ENCODE measurements at regions not wholly inside any gene's neighbourhood (a gene's known extent, or its start where the extent isn't known, plus 50 kb on each side); places are given as distances from the start of the nearest gene placed in this dataset.

DNA sequence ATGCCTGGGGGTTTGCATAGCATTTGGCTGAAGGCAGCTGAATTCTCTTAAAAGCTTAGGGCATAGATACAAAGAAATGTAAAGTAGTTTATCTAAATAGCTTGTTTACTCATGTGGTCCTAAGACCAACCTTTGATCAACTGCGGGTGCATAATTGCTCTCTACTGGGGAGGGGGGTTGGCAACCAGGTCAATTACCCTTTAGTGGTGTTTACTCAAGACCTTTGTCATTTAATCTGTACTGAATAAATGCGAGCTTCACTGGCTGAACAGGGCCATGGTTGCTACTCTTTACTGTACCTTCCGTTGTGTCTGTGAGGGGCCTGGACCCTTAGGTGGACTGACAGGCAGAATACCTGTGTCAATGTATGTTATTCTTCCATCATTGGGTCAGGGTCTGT is 102.7 kb upstream of the FAM9C start:
- ChIA-PET CTCF (interaction anchor here (1.5 kb wide), 1 partner anchor 177 kb away, joined by 3 read pairs; no protein-coding TSS in a partner anchor), POLR2A (no interaction called here)
- Histone ChIP-seq H3K4me1 (ENCODE audit: control insufficient read depth, insufficient read depth, low read length) (no peaks in the 10 kb centered on the region), H3K4me3 (ENCODE audit: low read depth, low read length) (no peak overlapping the region), H3K36me3 (ENCODE audit: control insufficient read depth in 2 of 2, insufficient read depth in 1 of 2, low read length in 2 of 2) (no peaks in the 10 kb centered on the region), H3K27ac (ENCODE audit: extremely low read depth, low read depth, low read length) (no peak overlapping the region), H3K9me3 (ENCODE audit: control insufficient read depth, insufficient read depth, low read depth, low read length) (peaks cover 2% of the 10 kb centered on the region)
- TF ChIP-seq, protein P1, sequence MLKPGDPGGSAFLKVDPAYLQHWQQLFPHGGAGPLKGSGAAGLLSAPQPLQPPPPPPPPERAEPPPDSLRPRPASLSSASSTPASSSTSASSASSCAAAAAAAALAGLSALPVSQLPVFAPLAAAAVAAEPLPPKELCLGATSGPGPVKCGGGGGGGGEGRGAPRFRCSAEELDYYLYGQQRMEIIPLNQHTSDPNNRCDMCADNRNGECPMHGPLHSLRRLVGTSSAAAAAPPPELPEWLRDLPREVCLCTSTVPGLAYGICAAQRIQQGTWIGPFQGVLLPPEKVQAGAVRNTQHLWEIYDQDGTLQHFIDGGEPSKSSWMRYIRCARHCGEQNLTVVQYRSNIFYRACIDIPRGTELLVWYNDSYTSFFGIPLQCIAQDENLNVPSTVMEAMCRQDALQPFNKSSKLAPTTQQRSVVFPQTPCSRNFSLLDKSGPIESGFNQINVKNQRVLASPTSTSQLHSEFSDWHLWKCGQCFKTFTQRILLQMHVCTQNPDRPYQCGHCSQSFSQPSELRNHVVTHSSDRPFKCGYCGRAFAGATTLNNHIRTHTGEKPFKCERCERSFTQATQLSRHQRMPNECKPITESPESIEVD (tag by site-specific recombination; IDR thresholded peaks at IDR 0.05) = no peak
- TF ChIP-seq, protein P2, sequence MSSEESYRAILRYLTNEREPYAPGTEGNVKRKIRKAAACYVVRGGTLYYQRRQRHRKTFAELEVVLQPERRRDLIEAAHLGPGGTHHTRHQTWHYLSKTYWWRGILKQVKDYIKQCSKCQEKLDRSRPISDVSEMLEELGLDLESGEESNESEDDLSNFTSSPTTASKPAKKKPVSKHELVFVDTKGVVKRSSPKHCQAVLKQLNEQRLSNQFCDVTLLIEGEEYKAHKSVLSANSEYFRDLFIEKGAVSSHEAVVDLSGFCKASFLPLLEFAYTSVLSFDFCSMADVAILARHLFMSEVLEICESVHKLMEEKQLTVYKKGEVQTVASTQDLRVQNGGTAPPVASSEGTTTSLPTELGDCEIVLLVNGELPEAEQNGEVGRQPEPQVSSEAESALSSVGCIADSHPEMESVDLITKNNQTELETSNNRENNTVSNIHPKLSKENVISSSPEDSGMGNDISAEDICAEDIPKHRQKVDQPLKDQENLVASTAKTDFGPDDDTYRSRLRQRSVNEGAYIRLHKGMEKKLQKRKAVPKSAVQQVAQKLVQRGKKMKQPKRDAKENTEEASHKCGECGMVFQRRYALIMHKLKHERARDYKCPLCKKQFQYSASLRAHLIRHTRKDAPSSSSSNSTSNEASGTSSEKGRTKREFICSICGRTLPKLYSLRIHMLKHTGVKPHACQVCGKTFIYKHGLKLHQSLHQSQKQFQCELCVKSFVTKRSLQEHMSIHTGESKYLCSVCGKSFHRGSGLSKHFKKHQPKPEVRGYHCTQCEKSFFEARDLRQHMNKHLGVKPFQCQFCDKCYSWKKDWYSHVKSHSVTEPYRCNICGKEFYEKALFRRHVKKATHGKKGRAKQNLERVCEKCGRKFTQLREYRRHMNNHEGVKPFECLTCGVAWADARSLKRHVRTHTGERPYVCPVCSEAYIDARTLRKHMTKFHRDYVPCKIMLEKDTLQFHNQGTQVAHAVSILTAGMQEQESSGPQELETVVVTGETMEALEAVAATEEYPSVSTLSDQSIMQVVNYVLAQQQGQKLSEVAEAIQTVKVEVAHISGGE (tag by site-specific recombination; conservative IDR thresholded peaks at IDR 0.05; ENCODE audit: low read depth) = no peak
- TF ChIP-seq ZNF426 (tag by site-specific recombination; IDR thresholded peaks at IDR 0.05) (no peak), ZNF600 (tag by site-specific recombination; IDR thresholded peaks at IDR 0.05) (no peak)
- TF ChIP-seq, protein P3, sequence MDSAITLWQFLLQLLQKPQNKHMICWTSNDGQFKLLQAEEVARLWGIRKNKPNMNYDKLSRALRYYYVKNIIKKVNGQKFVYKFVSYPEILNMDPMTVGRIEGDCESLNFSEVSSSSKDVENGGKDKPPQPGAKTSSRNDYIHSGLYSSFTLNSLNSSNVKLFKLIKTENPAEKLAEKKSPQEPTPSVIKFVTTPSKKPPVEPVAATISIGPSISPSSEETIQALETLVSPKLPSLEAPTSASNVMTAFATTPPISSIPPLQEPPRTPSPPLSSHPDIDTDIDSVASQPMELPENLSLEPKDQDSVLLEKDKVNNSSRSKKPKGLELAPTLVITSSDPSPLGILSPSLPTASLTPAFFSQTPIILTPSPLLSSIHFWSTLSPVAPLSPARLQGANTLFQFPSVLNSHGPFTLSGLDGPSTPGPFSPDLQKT (IDR thresholded peaks at IDR 0.05; ENCODE audit: borderline replicate concordance, low read depth, low read length) = no peak
- TF ChIP-seq, protein P4, sequence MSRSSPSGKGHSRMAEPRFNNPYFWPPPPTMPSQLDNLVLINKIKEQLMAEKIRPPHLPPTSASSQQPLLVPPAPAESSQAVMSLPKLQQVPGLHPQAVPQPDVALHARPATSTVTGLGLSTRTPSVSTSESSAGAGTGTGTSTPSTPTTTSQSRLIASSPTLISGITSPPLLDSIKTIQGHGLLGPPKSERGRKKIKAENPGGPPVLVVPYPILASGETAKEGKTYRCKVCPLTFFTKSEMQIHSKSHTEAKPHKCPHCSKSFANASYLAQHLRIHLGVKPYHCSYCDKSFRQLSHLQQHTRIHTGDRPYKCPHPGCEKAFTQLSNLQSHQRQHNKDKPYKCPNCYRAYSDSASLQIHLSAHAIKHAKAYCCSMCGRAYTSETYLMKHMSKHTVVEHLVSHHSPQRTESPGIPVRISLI (tag by site-specific recombination; IDR thresholded peaks at IDR 0.05) = no peak
- TF ChIP-seq, protein P5, sequence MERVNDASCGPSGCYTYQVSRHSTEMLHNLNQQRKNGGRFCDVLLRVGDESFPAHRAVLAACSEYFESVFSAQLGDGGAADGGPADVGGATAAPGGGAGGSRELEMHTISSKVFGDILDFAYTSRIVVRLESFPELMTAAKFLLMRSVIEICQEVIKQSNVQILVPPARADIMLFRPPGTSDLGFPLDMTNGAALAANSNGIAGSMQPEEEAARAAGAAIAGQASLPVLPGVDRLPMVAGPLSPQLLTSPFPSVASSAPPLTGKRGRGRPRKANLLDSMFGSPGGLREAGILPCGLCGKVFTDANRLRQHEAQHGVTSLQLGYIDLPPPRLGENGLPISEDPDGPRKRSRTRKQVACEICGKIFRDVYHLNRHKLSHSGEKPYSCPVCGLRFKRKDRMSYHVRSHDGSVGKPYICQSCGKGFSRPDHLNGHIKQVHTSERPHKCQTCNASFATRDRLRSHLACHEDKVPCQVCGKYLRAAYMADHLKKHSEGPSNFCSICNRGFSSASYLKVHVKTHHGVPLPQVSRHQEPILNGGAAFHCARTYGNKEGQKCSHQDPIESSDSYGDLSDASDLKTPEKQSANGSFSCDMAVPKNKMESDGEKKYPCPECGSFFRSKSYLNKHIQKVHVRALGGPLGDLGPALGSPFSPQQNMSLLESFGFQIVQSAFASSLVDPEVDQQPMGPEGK (tag by site-specific recombination; IDR thresholded peaks at IDR 0.05) = no peak

DNA sequence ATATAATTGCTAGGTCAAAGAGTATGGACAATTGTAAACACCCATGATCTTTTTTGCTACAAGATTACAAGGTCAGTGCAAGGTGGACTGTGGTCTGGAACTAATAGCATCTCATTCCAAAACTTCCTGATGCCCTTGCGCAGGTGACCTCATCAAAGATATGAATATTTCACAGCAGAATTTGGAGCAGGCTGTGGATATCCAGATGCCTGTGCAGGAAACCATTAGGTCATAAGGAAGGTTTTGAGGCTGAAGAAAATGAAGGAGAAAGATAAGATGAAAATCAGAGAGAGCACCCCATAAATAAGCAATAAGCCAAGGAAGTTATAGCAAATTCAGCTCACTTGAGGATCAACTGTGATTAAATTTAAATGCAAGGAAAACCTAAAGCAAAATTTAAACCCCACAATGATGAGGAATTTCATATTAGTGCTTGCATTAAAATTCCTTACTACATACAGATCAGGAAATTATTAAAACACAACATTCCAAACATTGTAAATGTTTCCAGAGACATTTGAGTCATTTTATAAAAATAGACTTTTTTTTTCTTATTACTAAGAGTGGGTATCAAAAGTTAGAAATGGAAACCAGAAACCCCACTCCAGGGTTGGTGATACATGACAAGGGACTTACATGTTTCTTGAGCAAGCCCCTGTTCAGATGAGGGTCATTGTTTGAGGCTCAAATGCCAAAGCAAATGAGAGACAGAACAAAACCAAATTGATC is 100.7 kb upstream of the FAM9C start:
- Histone ChIP-seq H3K4me1 (ENCODE audit: control insufficient read depth, insufficient read depth, low read length) (no peaks in the 10 kb centered on the region), H3K9me3 (ENCODE audit: control insufficient read depth, insufficient read depth, low read depth, low read length) (peaks cover 2% of the 10 kb centered on the region; the same call in 1 of the 2 replicates), H3K36me3 (ENCODE audit: control insufficient read depth in 2 of 2, insufficient read depth in 1 of 2, low read length in 2 of 2) (no peaks in the 10 kb centered on the region), H3K4me3 (ENCODE audit: low read depth, low read length) (no peak overlapping the region), H3K27ac (ENCODE audit: extremely low read depth, low read depth, low read length) (no peak overlapping the region)
- ChIA-PET CTCF (interaction anchor here (0.6 to 1.8 kb wide), 3 partner anchors 27 to 343 kb away, joined by 3 to 5 read pairs (median 5); no protein-coding TSS in a partner anchor), POLR2A (no interaction called here)
- TF ChIP-seq ZNF510 (tag by site-specific recombination; IDR thresholded peaks at IDR 0.05; ENCODE audit: insufficient replicate concordance) (no peak), ZNF391 (tag by site-specific recombination; IDR thresholded peaks at IDR 0.05; ENCODE audit: borderline replicate concordance, low read depth) (no peak), ZNF521 (tag by site-specific recombination; IDR thresholded peaks at IDR 0.05) (no peak), ZNF175 (tag by site-specific recombination; IDR thresholded peaks at IDR 0.05) (no peak), GFI1B (tag by site-specific recombination; IDR thresholded peaks at IDR 0.05) (no peak), ZNF423 (tag by site-specific recombination; IDR thresholded peaks at IDR 0.05) (no peak), ZNF292 (tag by site-specific recombination; IDR thresholded peaks at IDR 0.05; ENCODE audit: borderline replicate concordance, low read depth) (no peak), SCRT1 (tag by site-specific recombination; IDR thresholded peaks at IDR 0.05; ENCODE audit: borderline replicate concordance) (no peak), ZNF10 (tag by site-specific recombination; IDR thresholded peaks at IDR 0.05) (no peak)
- TF ChIP-seq, protein P6, sequence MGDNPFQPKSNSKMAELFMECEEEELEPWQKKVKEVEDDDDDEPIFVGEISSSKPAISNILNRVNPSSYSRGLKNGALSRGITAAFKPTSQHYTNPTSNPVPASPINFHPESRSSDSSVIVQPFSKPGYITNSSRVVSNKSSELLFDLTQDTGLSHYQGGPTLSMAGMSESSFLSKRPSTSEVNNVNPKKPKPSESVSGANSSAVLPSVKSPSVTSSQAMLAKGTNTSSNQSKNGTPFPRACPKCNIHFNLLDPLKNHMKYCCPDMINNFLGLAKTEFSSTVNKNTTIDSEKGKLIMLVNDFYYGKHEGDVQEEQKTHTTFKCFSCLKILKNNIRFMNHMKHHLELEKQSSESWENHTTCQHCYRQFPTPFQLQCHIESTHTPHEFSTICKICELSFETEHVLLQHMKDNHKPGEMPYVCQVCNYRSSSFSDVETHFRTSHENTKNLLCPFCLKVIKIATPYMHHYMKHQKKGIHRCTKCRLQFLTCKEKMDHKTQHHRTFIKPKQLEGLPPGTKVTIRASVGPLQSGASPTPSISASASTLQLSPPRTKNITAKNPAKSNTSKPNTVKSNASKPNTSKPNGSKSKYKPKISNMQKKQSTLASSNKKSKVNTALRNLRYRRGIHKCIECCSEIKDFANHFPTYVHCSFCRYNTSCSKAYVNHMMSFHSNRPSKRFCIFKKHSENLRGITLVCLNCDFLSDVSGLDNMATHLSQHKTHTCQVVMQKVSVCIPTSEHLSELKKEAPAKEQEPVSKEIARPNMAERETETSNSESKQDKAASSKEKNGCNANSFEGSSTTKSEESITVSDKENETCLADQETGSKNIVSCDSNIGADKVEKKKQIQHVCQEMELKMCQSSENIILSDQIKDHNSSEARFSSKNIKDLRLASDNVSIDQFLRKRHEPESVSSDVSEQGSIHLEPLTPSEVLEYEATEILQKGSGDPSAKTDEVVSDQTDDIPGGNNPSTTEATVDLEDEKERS (tag by site-specific recombination; IDR thresholded peaks at IDR 0.05) = no peak
- TF ChIP-seq, protein P7, sequence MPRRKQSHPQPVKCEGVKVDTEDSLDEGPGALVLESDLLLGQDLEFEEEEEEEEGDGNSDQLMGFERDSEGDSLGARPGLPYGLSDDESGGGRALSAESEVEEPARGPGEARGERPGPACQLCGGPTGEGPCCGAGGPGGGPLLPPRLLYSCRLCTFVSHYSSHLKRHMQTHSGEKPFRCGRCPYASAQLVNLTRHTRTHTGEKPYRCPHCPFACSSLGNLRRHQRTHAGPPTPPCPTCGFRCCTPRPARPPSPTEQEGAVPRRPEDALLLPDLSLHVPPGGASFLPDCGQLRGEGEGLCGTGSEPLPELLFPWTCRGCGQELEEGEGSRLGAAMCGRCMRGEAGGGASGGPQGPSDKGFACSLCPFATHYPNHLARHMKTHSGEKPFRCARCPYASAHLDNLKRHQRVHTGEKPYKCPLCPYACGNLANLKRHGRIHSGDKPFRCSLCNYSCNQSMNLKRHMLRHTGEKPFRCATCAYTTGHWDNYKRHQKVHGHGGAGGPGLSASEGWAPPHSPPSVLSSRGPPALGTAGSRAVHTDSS (tag by site-specific recombination; IDR thresholded peaks at IDR 0.05) = no peak
